ENCODE measurements at regions not wholly inside any gene's neighbourhood (a gene's known extent, or its start where the extent isn't known, plus 50 kb on each side); places are given as distances from the start of the nearest gene placed in this dataset.

- Histone ChIP-seq H3K36me3 (ENCODE audit: low read depth, missing control alignments) (no peaks in the 10 kb centered on the region), H3K27me3 (no peaks in the 10 kb centered on the region), H3K4me3 (no peak overlapping the region), H3K27ac (no peak overlapping the region), H3K9me3 (no peaks in the 10 kb centered on the region), H3K4me1 (no peaks in the 10 kb centered on the region)
- WGBS, 2 donors, result 91 to 93% methylated on average over 4 of the region's 4 CpGs
- intact Hi-C loops (cut with DNase I; ENCODE audit: low total_unique reads), result no loop called here
- DNase-seq, result no peak
- no peak for TF ChIP-seq POLR2A (IDR thresholded peaks at IDR 0.05)
- no peak for TF ChIP-seq CTCF (IDR thresholded peaks at IDR 0.05)
Observed at GRCh38 chr12:41700940-41701339, 443.7 kb downstream of the GXYLT1 start.

GRCh38 chr12:41699658-41700057, 445.0 kb downstream of the GXYLT1 start:
- Histone ChIP-seq H3K27me3 (no peaks in the 10 kb centered on the region), H3K9me3 (no peaks in the 10 kb centered on the region), H3K27ac (no peak overlapping the region), H3K36me3 (ENCODE audit: low read depth, missing control alignments) (no peaks in the 10 kb centered on the region), H3K4me3 (no peak overlapping the region), H3K4me1 (no peaks in the 10 kb centered on the region)
- TF ChIP-seq CTCF (IDR thresholded peaks at IDR 0.05) (no peak), POLR2A (IDR thresholded peaks at IDR 0.05) (no peak)
- DNase-seq, result no peak
- intact Hi-C loops (cut with DNase I; ENCODE audit: low total_unique reads), result no loop called here
- WGBS, 2 donors, result 91 to 95% methylated on average over 3 of the region's 3 CpGs

GRCh38 chr12:41697161-41697560, 447.5 kb downstream of the GXYLT1 start:
- WGBS, 2 donors, result 75 to 82% methylated on average over 2 of the region's 2 CpGs
- intact Hi-C loops (cut with DNase I; ENCODE audit: low total_unique reads), result no loop called here
- no peaks in the 10 kb centered on the region for H3K4me1 ChIP-seq
- no peak for DNase-seq
- H3K27me3 ChIP-seq, result no peaks in the 10 kb centered on the region
- no peak overlapping the region for H3K27ac ChIP-seq
- no peaks in the 10 kb centered on the region for H3K9me3 ChIP-seq
- TF ChIP-seq POLR2A (IDR thresholded peaks at IDR 0.05) (no peak), CTCF (IDR thresholded peaks at IDR 0.05) (no peak)
- no peaks in the 10 kb centered on the region for H3K36me3 ChIP-seq (ENCODE audit: low read depth, missing control alignments)
- H3K4me3 ChIP-seq, result no peak overlapping the region

- Histone ChIP-seq H3K27ac (no peak overlapping the region), H3K9me3 (no peaks in the 10 kb centered on the region), H3K36me3 (ENCODE audit: low read depth, missing control alignments) (no peaks in the 10 kb centered on the region), H3K27me3 (no peaks in the 10 kb centered on the region), H3K4me1 (no peaks in the 10 kb centered on the region), H3K4me3 (no peak overlapping the region)
- no peak for TF ChIP-seq POLR2A (IDR thresholded peaks at IDR 0.05)
- peak in 2 of 3 experiments; percentile 32 to 68 for TF ChIP-seq CTCF (IDR thresholded peaks at IDR 0.05)
- no peak for DNase-seq
- intact Hi-C loops (cut with DNase I; ENCODE audit: low total_unique reads), result no loop called here
Observed at GRCh38 chr12:41684997-41685396, 459.7 kb downstream of the GXYLT1 start.

DNA sequence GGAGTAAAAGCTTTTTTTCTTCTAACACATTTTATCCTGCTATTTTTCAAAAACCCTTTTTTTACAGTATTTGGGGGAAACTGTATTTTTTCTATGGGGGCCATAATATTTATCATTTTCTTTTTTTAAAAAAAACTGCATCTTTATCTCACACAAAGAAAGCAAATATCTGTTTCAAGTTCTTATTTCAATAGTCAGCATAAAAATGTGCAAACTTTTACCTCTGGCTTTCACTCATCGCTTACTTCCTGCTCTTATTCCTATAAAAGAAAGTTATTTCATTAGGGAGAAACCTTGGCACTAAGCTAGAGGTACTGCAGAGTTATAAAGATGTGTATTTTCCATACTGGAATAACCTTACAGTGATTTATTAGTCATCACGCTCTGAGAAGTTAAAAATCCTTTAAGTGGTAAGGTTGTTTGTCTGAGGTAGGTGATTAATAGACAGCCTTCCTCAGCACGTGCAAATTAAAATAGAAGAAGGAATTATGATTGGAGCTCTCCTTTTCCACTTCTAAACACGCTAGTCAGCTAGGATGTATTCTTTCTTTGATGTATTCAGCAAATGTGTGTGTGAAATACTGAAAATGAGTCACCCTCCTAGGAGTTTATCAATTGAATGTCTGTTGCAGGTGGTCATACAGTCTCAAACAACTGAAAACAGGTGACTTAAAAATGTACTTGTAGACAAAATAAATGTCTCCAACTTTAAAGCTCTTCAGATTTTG, 461.0 kb downstream of the GXYLT1 start:
- Histone ChIP-seq H3K4me3 (no peak overlapping the region), H3K36me3 (ENCODE audit: low read depth, missing control alignments) (no peaks in the 10 kb centered on the region), H3K9me3 (no peaks in the 10 kb centered on the region), H3K27ac (no peak overlapping the region), H3K27me3 (no peaks in the 10 kb centered on the region), H3K4me1 (no peaks in the 10 kb centered on the region)
- intact Hi-C loops (cut with DNase I; ENCODE audit: low total_unique reads), result no loop called here
- 71 to 81% methylated on average over 4 of the region's 4 CpGs for WGBS, 2 donors
- TF ChIP-seq CTCF (IDR thresholded peaks at IDR 0.05) (no peak), POLR2A (IDR thresholded peaks at IDR 0.05) (no peak)
- no peak for DNase-seq
